ENCODE measurements at regions not wholly inside any gene's neighbourhood (a gene's known extent, or its start where the extent isn't known, plus 50 kb on each side); places are given as distances from the start of the nearest gene placed in this dataset.

DNA sequence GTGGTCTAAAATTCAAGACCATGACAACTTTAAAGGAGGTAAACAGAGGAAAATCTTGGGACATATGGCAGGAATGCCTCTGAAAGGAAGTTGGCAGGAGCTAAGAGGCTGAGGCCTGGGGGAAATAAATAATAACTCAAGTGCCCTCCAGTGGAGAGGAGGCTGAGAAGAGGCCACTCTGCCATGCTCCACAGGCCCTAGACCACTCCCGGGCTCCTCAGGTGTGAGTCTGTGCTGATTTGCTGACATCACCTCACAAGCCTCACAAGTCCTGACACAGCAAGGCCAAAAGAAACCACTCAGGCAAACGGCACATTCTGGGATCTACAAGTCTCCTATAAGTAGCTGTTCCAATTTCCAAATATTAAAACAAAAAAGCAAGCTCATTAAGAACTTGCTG lies 91.0 kb upstream of the RIPOR2 start:
- Histone ChIP-seq H3K4me1 (ENCODE audit: control insufficient read depth in 5 of 5, insufficient read depth in 5 of 5, low read length in 5 of 5) (peaks cover 0 to 11% (median 3%) of the 10 kb centered on the region in 5 donors), H3K27ac (ENCODE audit: low read depth in 1 of 2, low read length in 1 of 2) (no peak overlapping the region), H3K9me3 (ENCODE audit: control insufficient read depth in 4 of 4, insufficient read depth in 3 of 4, low read length in 3 of 4) (peaks cover 0 to 2% (median 0%) of the 10 kb centered on the region in 4 donors), H3K9ac (ENCODE audit: insufficient read depth in 1 of 2, low read length in 2 of 2) (no peak overlapping the region), H3K36me3 (ENCODE audit: control insufficient read depth in 4 of 4, insufficient read depth in 4 of 4, low read length in 4 of 4) (no peaks in the 10 kb centered on the region), H3K27me3 (ENCODE audit: control insufficient read depth in 3 of 3, insufficient read depth in 3 of 3, low read length in 2 of 3) (no peaks in the 10 kb centered on the region), H3K4me3 (no peak overlapping the region)
- WGBS, 2 donors = 38 to 43% methylated on average over 2 of the region's 2 CpGs
- peak; percentile 64 to 81 (median 75) for DNase-seq
- no peak for TF ChIP-seq CTCF (IDR thresholded peaks at IDR 0.05; ENCODE audit: control extremely low read depth, extremely low read depth)
- peak; percentile 86 for ATAC-seq (ENCODE audit: insufficient read depth, low FRiP score)

GRCh38 chr6:25027221-25027916 lies 91.6 kb upstream of the RIPOR2 start:
- H3K4me3 ChIP-seq = no peak overlapping the region
- H3K27ac ChIP-seq (ENCODE audit: low read depth in 1 of 2, low read length in 1 of 2) = peak overlapping the region in 1 of 2 donors; percentile 86
- no peak for TF ChIP-seq CTCF (IDR thresholded peaks at IDR 0.05; ENCODE audit: control extremely low read depth, extremely low read depth)
- H3K9ac ChIP-seq (ENCODE audit: insufficient read depth in 1 of 2, low read length in 2 of 2) = no peak overlapping the region
- H3K27me3 ChIP-seq (ENCODE audit: control insufficient read depth in 3 of 3, insufficient read depth in 3 of 3, low read length in 2 of 3) = no peaks in the 10 kb centered on the region
- no peaks in the 10 kb centered on the region for H3K36me3 ChIP-seq (ENCODE audit: control insufficient read depth in 4 of 4, insufficient read depth in 4 of 4, low read length in 4 of 4)
- peaks cover 0 to 2% (median 0%) of the 10 kb centered on the region in 4 donors for H3K9me3 ChIP-seq (ENCODE audit: control insufficient read depth in 4 of 4, insufficient read depth in 3 of 4, low read length in 3 of 4)
- DNase-seq (no peak), ATAC-seq (ENCODE audit: insufficient read depth, low FRiP score) (peak; percentile 45)
- 52 to 56% methylated on average over 30 to 31 of the region's 31 CpGs for WGBS, 2 donors
- peaks cover 0 to 11% (median 3%) of the 10 kb centered on the region in 5 donors for H3K4me1 ChIP-seq (ENCODE audit: control insufficient read depth in 5 of 5, insufficient read depth in 5 of 5, low read length in 5 of 5)

- no peak overlapping the region for H3K4me3 ChIP-seq
- H3K4me1 ChIP-seq (ENCODE audit: control insufficient read depth in 5 of 5, insufficient read depth in 5 of 5, low read length in 5 of 5) = peaks cover 0 to 11% (median 3%) of the 10 kb centered on the region in 5 donors
- peaks cover 0 to 2% (median 0%) of the 10 kb centered on the region in 4 donors for H3K9me3 ChIP-seq (ENCODE audit: control insufficient read depth in 4 of 4, insufficient read depth in 3 of 4, low read length in 3 of 4)
- H3K27ac ChIP-seq (ENCODE audit: low read depth in 1 of 2, low read length in 1 of 2) = no peak overlapping the region
- H3K9ac ChIP-seq (ENCODE audit: insufficient read depth in 1 of 2, low read length in 2 of 2) = no peak overlapping the region
- 98 to 100% methylated on average over 1 of the region's 1 CpG for WGBS, 2 donors
- TF ChIP-seq CTCF (IDR thresholded peaks at IDR 0.05; ENCODE audit: control extremely low read depth, extremely low read depth) = no peak
- no peaks in the 10 kb centered on the region for H3K36me3 ChIP-seq (ENCODE audit: control insufficient read depth in 4 of 4, insufficient read depth in 4 of 4, low read length in 4 of 4)
- ATAC-seq (ENCODE audit: insufficient read depth, low FRiP score) = no peak
- H3K27me3 ChIP-seq (ENCODE audit: control insufficient read depth in 3 of 3, insufficient read depth in 3 of 3, low read length in 2 of 3) = no peaks in the 10 kb centered on the region
- no peak for DNase-seq
These were observed 92.6 kb upstream of the RIPOR2 start for GRCh38 chr6:25028328-25028727.

Data from lung (tissue), 11 donors.